Suprapubic skin (tissue), 4 donors: ENCODE measurements at regions not wholly inside any gene's neighbourhood (a gene's known extent, or its start where the extent isn't known, plus 50 kb on each side); places are given as distances from the start of the nearest gene placed in this dataset.

Experiments used
- POLR2A ChIP-seq, 2 donors: fragments of 450-650 bp; IDR thresholded peaks; one replicate each; pipeline ENCODE4 v1.6.1; 2017; ENCODE audit warnings: antibody characterized with exemption in 2 of 2, mild to moderate bottlenecking in 2 of 2, moderate library complexity in 2 of 2
- POLR2AphosphoS5 ChIP-seq, 3 donors: sonication (generic); formaldehyde crosslinking; IDR thresholded peaks; one replicate each; pipeline ENCODE4 v1.6.1; 2017; ENCODE audit warnings: antibody characterized with exemption in 3 of 3
- TF ChIP-seq, protein P1 (sequence below), 2 donors: fragments of 200-600 bp in 1 of 2; fragments of 450-650 bp in 1 of 2; sonication (generic) in 1 of 2; IDR thresholded peaks; one replicate each; pipeline ENCODE4 v1.5.1; 2016 to 2019; ENCODE audit warnings: antibody characterized with exemption in 2 of 2, mild to moderate bottlenecking in 1 of 2, moderate library complexity in 1 of 2

DNA sequence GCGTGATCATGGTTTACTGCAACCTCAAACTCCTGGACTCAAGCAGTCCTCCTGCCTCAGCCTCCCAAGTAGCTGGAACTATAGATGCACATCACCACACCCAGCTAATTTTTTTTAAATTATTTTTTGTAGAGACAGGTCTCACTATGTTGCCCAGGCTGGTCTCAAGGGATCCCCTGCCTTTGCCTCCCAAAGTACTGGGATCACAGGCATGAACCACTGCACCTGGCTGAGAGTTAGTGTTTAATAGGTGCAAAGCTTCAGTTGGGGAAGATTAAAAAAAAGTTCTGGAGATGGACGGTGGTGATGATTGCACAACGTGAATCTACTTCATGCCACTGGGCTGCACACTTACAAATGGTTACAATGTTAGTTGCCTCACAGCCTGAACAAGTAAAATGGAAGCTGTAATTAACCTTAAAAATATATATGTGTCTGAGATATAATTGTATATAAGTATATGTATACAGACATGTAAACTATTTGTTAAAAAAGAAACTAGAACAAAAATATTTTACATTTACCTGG lies 106.4 kb upstream of the ZNF438 start:
- TF ChIP-seq POLR2A (IDR thresholded peaks at IDR 0.05) = no peak
- TF ChIP-seq, protein P1, sequence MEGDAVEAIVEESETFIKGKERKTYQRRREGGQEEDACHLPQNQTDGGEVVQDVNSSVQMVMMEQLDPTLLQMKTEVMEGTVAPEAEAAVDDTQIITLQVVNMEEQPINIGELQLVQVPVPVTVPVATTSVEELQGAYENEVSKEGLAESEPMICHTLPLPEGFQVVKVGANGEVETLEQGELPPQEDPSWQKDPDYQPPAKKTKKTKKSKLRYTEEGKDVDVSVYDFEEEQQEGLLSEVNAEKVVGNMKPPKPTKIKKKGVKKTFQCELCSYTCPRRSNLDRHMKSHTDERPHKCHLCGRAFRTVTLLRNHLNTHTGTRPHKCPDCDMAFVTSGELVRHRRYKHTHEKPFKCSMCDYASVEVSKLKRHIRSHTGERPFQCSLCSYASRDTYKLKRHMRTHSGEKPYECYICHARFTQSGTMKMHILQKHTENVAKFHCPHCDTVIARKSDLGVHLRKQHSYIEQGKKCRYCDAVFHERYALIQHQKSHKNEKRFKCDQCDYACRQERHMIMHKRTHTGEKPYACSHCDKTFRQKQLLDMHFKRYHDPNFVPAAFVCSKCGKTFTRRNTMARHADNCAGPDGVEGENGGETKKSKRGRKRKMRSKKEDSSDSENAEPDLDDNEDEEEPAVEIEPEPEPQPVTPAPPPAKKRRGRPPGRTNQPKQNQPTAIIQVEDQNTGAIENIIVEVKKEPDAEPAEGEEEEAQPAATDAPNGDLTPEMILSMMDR (IDR thresholded peaks at IDR 0.05) = no peak
- no peak for TF ChIP-seq POLR2AphosphoS5 (IDR thresholded peaks at IDR 0.05)
